NCI-H526 treated with DMSO at 0.1 percent for 48 hours (cell line): ENCODE measurements at regions not wholly inside any gene's neighbourhood (a gene's known extent, or its start where the extent isn't known, plus 50 kb on each side); places are given as distances from the start of the nearest gene placed in this dataset.
"Not testable (repeated sequence)": the region's sequence is repeated elsewhere in the genome, so short reads cannot be mapped to it uniquely, and the experiment has no call there.

Source experiments
- DNase-seq: peaks from one replicate; lab custom pipeline; 2025; lab: John Stamatoyannopoulos, UW

GRCh38 chr10:107529350-107529749 is 364.8 kb upstream of the SORCS1 start:
- DNase-seq: no peak

DNA sequence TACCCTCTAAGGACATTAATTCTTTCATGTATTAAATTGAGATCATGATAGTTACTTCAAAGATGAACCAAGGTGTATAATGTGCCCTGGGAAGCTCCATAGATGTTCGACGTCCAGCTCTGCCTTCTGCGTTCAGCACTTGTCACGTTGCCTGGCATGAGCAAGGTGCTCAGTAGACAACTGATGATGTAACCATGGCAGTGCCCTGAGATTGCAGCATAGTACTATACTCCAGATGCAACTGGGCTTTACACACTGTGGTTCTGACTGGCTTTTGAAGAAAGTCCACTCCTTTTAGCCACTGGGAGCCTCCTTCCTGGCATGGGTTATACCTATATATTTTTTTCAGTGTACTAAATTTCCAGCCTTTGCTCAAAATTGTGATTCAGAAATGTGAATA is 355.8 kb upstream of the SORCS1 start:
- DNase-seq: no peak

GRCh38 chr10:107517811-107518210 is 353.3 kb upstream of the SORCS1 start:
- DNase-seq: no peak

DNA sequence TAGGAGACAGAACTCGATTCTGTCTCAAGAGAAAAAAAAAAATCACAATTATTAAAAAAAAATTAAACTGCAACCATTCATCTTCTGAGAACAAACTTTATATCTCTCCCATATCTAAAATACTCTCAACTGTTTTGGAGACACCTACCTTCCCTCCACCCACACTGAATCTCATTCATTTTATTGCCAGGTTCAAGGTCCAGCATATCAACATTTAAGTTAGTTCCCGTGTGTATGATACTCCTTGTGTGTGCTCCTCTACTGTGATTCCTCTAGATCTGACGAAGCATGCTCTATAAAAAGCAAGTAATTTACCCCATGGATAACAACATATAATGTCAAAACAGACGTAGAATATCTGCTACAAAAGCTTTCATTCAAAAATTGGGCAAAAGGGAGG is 351.8 kb upstream of the SORCS1 start:
- DNase-seq: no peak

DNA sequence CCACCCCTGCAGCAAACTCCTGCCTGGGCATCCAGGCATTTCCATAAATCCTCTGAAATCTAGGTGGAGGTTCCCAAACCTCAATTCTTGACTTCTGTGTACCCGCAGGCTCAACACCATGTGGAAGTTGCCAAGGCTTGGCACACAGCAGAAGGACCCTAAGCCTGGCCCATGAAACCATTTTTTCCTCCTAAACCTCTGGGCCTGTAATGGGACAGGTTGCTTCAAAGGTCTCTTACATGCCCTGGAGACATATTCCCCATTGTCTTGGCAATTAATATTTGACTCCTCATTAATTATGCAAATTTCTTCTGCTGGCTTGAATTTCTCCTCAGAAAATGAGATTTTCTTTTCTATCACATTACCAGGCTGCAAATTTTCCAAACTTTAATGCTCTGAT is 339.5 kb upstream of the SORCS1 start:
- DNase-seq: not testable (repeated sequence)

GRCh38 chr10:107502229-107502985 is 337.9 kb upstream of the SORCS1 start:
- DNase-seq: no peak

DNA sequence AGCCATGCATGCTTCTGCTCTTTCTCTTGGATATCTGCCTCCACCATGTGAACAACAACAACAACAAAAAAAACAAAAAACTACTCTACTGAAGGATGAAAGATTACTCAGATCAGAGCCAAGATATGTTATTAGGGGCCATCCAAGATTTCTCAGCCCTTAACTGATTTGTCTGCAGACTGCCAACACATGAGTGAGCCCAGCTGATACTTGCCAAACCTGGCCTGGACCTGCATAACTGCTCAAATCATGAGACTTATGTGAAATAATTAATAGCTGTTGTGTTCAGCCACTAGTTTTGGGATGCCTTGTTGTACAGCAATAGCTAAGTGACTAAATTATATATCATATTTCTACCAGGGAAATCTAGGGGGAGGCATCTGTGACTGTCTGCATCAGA is 334.5 kb upstream of the SORCS1 start:
- no peak for DNase-seq

GRCh38 chr10:107497024-107497423 is 332.5 kb upstream of the SORCS1 start:
- no peak for DNase-seq

DNA sequence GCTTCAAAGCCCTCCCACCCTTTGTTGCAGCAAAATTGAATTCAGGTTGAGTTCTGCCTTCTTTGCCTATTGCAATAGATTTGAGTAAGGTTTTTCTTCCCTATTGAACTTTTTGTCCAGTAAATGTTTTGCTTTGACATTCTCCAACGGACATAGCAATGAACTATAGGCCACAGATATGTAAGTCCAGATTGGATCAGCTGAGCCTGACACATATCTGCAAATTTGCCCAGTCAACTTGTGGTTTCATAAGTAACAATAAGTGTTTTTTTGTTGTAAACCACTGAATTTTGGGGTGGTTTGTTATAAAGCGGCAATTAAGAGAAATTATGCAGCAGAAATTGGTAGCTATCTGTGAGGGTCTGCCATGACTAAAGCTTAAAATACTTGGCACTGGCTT is 332.1 kb upstream of the SORCS1 start:
- no peak for DNase-seq

GRCh38 chr10:107492389-107492788 is 327.9 kb upstream of the SORCS1 start:
- no peak for DNase-seq

DNA sequence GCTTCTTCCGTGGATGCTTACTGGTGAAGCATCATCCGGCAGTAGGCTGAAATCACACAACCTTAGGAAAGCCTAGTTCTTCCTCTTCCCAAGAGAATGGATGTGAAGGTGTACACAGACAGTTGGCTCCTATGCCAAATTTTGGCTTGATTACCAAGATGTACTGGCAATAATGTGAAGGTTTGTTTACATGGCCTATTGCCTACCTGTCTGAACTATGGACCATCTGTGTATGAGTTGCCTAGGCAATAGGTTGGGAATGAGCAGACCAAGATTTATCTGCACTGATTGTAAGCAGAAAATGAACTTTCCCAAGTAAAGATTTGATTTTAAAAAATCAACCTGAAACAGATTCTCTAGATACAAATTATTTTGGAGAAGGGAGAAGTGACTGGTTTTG is 325.9 kb upstream of the SORCS1 start:
- DNase-seq: no peak

DNA sequence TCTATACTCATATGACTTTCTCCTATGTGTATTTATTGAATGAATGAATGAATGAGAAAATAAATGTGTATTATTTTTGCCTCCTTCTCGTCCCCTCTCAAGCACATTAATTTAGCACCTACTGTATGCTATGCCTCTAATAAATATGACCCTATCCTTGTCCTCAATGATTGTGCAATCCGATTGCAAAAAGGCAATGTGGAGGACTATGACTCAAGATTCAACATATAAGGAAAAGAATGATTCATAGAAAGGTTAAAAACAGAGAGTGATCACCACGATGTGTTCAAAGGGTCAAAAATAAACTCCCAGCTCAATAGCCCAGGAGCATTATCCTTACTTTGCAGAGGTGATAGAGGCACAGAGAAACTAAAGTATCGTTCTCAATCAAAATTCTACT is 322.8 kb upstream of the SORCS1 start:
- DNase-seq: no peak

DNA sequence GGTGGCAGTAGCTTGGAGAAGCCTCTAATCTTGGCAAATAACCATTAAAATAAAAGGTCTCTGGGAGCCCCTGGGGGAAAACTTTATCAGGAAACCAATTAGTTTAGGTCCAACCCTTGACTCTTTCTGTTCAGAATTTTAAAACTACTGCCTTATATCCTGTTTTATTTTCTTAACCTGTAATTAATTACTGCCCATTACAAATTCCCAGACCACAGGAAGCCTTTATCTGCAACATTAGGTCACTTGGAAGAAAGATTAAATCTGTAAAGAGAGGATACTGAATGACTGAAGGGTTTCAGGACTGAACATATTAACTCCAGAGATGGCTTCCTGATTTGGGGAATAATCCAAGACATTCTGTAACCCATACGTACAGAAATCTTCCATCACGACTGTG is 320.5 kb upstream of the SORCS1 start:
- no peak for DNase-seq

GRCh38 chr10:107481881-107482280 is 317.4 kb upstream of the SORCS1 start:
- no peak for DNase-seq

DNA sequence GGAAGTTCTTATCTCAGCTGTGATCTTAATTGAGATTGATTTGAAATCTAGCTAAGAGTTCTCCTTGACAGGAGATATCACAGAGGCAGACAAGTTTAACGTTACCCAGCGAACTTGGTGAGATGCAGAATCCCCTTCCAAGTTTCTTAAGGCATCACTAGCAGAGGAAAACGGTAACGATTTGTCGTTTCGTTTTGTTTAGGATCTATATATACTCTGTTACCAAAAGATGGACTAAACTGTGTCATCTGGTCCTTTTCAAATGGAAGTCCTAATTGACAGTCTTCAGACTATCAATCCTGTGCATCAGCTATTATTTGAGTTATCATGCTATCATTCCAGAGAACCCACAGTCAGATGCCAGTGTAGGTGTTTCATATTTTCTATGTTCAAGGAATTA is 316.7 kb upstream of the SORCS1 start:
- DNase-seq: no peak

GRCh38 chr10:107480781-107481180 is 316.3 kb upstream of the SORCS1 start:
- DNase-seq: no peak

DNA sequence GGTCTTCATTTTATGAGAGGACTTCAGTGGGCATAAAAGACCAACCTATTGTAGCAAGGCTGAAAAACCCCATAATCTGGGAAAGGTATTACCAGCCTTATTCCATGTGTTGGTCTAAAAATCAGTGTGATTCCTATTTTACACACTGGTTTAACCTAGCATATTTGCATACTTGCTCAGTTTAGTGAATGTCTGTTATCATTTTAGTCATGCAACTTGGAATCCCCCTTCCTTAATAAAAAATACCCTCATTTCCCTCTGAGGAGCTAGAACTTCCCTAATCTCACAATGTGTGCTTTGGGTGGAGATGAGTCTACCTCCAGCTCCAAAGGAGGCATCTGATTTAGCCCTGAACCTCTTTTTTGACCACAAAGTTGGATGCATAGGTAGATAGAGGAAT is 312.8 kb upstream of the SORCS1 start:
- no peak for DNase-seq

- no peak for DNase-seq
Measured at GRCh38 chr10:107476408-107476807, 311.9 kb upstream of the SORCS1 start.

- no peak for DNase-seq
Measured at GRCh38 chr10:107474650-107475049, 310.1 kb upstream of the SORCS1 start.

DNA sequence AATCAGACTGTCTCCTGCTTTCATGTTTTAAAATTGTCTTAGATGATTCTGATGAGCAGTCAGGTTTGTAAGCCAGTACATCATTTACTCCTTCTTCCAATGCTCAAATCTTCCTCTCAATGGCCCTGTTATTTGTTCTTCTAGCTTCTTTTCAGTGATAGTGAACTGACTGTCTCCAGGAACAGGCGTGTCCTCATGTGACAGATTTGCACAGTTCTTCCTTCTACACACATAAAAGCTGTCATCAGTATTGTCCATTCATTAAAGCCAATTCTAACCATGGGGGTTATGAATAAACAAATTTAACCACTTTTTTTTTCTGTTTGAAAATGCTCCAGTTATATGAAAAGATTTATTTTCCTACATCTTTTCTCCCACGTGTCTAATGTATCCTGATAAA is 308.7 kb upstream of the SORCS1 start:
- DNase-seq: no peak

DNA sequence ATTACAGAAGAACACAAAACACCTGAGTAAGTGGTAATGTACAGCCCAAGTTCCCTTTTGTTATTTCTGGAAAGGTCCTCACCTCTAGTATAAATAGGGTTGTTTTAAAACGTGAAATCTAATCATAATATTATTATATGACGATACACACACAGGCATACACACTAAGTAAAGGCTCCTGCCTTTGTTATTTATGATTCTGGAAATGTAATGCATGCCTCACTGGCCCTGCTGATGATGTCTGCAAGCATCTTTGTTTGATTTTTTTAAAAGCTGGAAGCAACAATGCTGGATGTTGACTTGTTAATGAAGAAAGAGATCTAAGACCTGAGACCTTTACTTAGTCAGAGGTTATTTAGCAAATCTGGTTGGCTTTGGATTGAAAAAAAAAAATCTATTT is 307.4 kb upstream of the SORCS1 start:
- no peak for DNase-seq

- no peak for DNase-seq
Measured at GRCh38 chr10:107453561-107453960, 289.1 kb upstream of the SORCS1 start.

DNA sequence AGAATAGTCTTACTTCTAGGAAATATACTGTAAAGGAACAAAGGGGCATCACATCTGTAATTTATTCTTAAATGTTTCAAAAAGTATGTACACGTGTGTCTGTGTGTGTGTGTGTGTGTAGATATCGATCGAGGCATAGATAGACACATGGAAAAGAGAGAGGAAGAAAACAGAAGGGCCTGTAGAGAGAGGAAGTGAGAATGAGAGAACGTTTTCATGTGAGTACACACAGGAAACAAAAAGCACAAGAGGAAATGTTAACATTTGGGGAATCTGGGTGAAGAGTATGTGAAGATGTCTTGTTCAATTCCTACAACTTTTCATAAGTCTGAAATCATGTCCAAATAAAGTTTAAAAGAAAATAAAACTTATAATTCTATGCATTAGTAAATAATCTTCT is 286.5 kb upstream of the SORCS1 start:
- DNase-seq: no peak

- no peak for DNase-seq
Measured at GRCh38 chr10:107450056-107450455, 285.6 kb upstream of the SORCS1 start.

DNA sequence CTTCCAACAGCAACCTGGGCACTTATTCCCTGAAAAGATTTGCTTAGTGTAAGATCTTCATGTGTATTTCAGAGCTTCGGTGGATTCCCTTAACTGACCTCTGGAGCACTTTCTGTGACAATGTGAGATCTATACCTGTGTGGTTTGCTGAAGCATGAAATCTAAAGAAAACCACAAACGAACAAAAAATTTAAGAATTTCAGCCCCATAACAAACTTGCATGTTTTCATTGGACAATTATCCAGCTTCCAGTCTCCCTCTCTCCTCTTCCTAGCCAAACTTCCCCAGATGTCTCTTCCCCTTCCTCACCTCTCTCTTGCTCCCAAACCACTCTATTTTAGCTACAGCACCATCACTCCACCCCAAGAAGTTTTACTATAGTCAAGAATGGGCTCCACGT is 279.9 kb upstream of the SORCS1 start:
- no peak for DNase-seq
